ENCODE measurements at regions not wholly inside any gene's neighbourhood (a gene's known extent, or its start where the extent isn't known, plus 50 kb on each side); places are given as distances from the start of the nearest gene placed in this dataset.

GRCh38 chr12:78683031-78683430 is 181.5 kb upstream of the SYT1 start:
- Mint-ChIP-seq H3K9me3 (peaks cover 0 to 12% (median 7%) of the 10 kb centered on the region in 5 donors), H3K27ac (no peak overlapping the region), H3K4me3 (no peak overlapping the region), H3K27me3 (no peaks in the 10 kb centered on the region), H3K36me3 (peaks cover 0 to 1% (median 0%) of the 10 kb centered on the region in 3 donors), H3K4me1 (no peaks in the 10 kb centered on the region)
- Histone ChIP-seq H3K27ac (ENCODE audit: low read depth, low read length) (no peak overlapping the region), H3K9me3 (ENCODE audit: low read length) (no peaks in the 10 kb centered on the region), H3K27me3 (ENCODE audit: insufficient read depth, low read length, poor library complexity, severe bottlenecking) (no peaks in the 10 kb centered on the region), H3K4me1 (ENCODE audit: insufficient read depth, low read length) (no peaks in the 10 kb centered on the region), H3K36me3 (ENCODE audit: insufficient read depth, low read length) (no peaks in the 10 kb centered on the region), H3K4me3 (ENCODE audit: low read length) (no peak overlapping the region)
- POLR2A ChIA-PET: no interaction called here
- CTCF ChIA-PET: no interaction called here
- DNase-seq: no peak

GRCh38 chr12:78683626-78684025 is 180.9 kb upstream of the SYT1 start:
- Mint-ChIP-seq H3K4me1 (no peaks in the 10 kb centered on the region), H3K27ac (no peak overlapping the region), H3K36me3 (peaks cover 0 to 3% (median 0%) of the 10 kb centered on the region in 3 donors), H3K9me3 (peaks cover 0 to 13% (median 7%) of the 10 kb centered on the region in 5 donors), H3K27me3 (no peaks in the 10 kb centered on the region), H3K4me3 (no peak overlapping the region)
- no peak overlapping the region for H3K27ac ChIP-seq (ENCODE audit: low read depth, low read length)
- H3K36me3 ChIP-seq (ENCODE audit: insufficient read depth, low read length): no peaks in the 10 kb centered on the region
- POLR2A ChIA-PET: no interaction called here
- H3K4me3 ChIP-seq (ENCODE audit: low read length): no peak overlapping the region
- no peak for DNase-seq
- CTCF ChIA-PET: no interaction called here
- H3K9me3 ChIP-seq (ENCODE audit: low read length): no peaks in the 10 kb centered on the region
- H3K4me1 ChIP-seq (ENCODE audit: insufficient read depth, low read length): no peaks in the 10 kb centered on the region
- H3K27me3 ChIP-seq (ENCODE audit: insufficient read depth, low read length, poor library complexity, severe bottlenecking): no peaks in the 10 kb centered on the region

DNA sequence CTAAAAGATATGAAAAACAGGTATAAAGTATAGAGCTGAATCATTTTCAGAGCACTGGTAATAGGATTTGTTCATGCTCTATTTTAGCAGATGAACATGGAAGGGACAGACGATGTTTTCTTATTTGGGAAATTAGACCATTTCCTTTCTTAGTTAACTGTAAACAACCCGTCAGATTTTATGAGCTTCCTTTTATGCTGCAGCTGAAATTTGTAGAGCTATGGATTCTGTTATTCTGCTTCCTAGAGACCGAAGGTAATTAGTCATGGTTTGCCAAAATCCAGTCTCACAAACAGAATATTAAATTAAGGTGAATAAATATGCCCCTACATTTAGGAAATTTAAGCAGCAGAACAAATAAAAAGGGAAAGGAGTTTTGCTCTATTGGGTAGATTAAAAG is 180.2 kb upstream of the SYT1 start:
- Mint-ChIP-seq H3K27me3 (no peaks in the 10 kb centered on the region), H3K27ac (no peak overlapping the region), H3K4me3 (no peak overlapping the region), H3K4me1 (no peaks in the 10 kb centered on the region), H3K36me3 (peaks cover 0 to 3% (median 0%) of the 10 kb centered on the region in 3 donors), H3K9me3 (peaks cover 0 to 14% (median 10%) of the 10 kb centered on the region in 5 donors)
- Histone ChIP-seq H3K27me3 (ENCODE audit: insufficient read depth, low read length, poor library complexity, severe bottlenecking) (no peaks in the 10 kb centered on the region), H3K9me3 (ENCODE audit: low read length) (no peaks in the 10 kb centered on the region), H3K4me3 (ENCODE audit: low read length) (no peak overlapping the region), H3K27ac (ENCODE audit: low read depth, low read length) (no peak overlapping the region), H3K4me1 (ENCODE audit: insufficient read depth, low read length) (no peaks in the 10 kb centered on the region), H3K36me3 (ENCODE audit: insufficient read depth, low read length) (no peaks in the 10 kb centered on the region)
- DNase-seq: no peak
- CTCF ChIA-PET: no interaction called here
- POLR2A ChIA-PET: no interaction called here

DNA sequence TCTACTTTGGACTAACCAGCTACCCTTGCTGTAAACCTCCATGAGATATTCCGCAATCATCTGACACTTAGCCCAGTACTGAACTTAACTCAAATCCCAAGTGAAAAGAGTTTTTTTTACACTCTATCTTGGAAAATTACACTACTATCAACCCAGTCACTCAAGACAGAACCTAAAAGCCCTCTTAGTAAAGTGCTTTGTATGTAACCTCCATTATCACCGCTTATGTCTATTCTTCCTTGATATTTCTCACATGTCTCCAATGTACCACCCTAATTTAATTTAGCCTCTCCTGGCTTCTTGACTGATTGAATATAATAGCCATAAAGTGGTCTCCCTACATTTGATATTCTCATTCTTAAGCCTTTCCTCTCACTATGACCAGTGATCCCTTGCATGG is 168.8 kb upstream of the SYT1 start:
- Histone ChIP-seq H3K4me3 (ENCODE audit: low read length) (no peak overlapping the region), H3K36me3 (ENCODE audit: insufficient read depth, low read length) (no peaks in the 10 kb centered on the region), H3K9me3 (ENCODE audit: low read length) (no peaks in the 10 kb centered on the region), H3K4me1 (ENCODE audit: insufficient read depth, low read length) (no peaks in the 10 kb centered on the region), H3K27ac (ENCODE audit: low read depth, low read length) (no peak overlapping the region), H3K27me3 (ENCODE audit: insufficient read depth, low read length, poor library complexity, severe bottlenecking) (no peaks in the 10 kb centered on the region)
- Mint-ChIP-seq H3K36me3 (no peaks in the 10 kb centered on the region), H3K4me3 (no peak overlapping the region), H3K27me3 (no peaks in the 10 kb centered on the region), H3K4me1 (no peaks in the 10 kb centered on the region), H3K9me3 (peaks cover 1 to 14% (median 4%) of the 10 kb centered on the region in 5 donors), H3K27ac (no peak overlapping the region)
- POLR2A ChIA-PET: no interaction called here
- CTCF ChIA-PET: no interaction called here
- DNase-seq: no peak

DNA sequence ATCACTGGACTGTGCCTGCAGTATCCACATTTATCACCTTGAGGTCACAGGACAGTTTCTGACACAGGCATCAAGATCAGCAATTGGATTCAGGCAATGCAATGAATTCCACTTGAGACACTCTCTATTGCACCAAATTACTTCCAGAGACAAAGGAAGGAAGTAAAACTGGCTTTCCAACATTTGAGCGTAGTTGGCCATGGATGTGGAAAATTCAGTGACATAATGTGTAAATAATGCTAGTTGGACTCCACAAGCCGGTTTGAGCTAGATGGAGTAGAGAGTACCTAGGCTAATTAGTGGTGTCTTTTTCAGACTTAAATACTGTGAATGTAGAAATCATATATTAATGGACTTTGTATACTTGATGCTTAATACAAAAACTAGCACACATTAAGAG is 168.3 kb upstream of the SYT1 start:
- CTCF ChIA-PET: no interaction called here
- no peak overlapping the region for H3K27ac ChIP-seq (ENCODE audit: low read depth, low read length)
- no peak for DNase-seq
- no peak overlapping the region for H3K4me3 Mint-ChIP-seq
- no peaks in the 10 kb centered on the region for H3K36me3 ChIP-seq (ENCODE audit: insufficient read depth, low read length)
- POLR2A ChIA-PET: no interaction called here
- no peaks in the 10 kb centered on the region for H3K4me1 ChIP-seq (ENCODE audit: insufficient read depth, low read length)
- no peak overlapping the region for H3K4me3 ChIP-seq (ENCODE audit: low read length)
- H3K27ac Mint-ChIP-seq: no peak overlapping the region
- no peaks in the 10 kb centered on the region for H3K36me3 Mint-ChIP-seq
- no peaks in the 10 kb centered on the region for H3K27me3 ChIP-seq (ENCODE audit: insufficient read depth, low read length, poor library complexity, severe bottlenecking)
- H3K27me3 Mint-ChIP-seq: no peaks in the 10 kb centered on the region
- H3K9me3 Mint-ChIP-seq: peaks cover 1 to 14% (median 4%) of the 10 kb centered on the region in 5 donors
- no peaks in the 10 kb centered on the region for H3K9me3 ChIP-seq (ENCODE audit: low read length)
- H3K4me1 Mint-ChIP-seq: no peaks in the 10 kb centered on the region

DNA sequence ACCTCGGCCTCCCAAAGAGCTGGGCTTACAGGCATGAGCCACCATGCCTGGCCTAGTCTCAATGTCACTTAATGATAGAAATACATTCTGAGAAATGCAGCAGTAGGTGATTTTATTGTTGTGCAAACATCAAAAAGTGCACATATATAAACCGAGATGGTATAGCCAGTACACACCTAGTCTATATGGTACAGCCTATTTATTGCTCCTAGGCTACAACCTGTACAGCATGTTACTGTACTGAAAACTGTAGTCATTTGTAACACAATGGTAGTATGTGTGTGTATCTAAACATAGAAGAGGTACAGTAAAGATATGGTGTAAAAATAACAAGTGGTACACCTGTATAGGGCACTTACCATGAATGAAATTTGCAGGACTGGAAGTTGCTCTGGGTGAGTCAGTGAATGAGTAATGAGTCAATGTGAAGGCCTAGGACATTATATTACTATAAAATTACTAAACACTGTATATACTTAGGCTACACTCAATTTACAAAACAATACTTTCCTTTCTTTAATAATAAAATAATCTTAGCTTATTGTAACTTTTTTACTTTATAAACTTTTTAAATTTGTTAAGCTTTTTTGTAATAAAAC is 166.7 kb upstream of the SYT1 start:
- Histone ChIP-seq H3K4me3 (ENCODE audit: low read length) (no peak overlapping the region), H3K9me3 (ENCODE audit: low read length) (no peaks in the 10 kb centered on the region), H3K27ac (ENCODE audit: low read depth, low read length) (no peak overlapping the region), H3K27me3 (ENCODE audit: insufficient read depth, low read length, poor library complexity, severe bottlenecking) (no peaks in the 10 kb centered on the region), H3K4me1 (ENCODE audit: insufficient read depth, low read length) (no peaks in the 10 kb centered on the region), H3K36me3 (ENCODE audit: insufficient read depth, low read length) (no peaks in the 10 kb centered on the region)
- Mint-ChIP-seq H3K27ac (no peak overlapping the region), H3K36me3 (no peaks in the 10 kb centered on the region), H3K9me3 (peaks cover 2 to 17% (median 4%) of the 10 kb centered on the region in 5 donors), H3K27me3 (no peaks in the 10 kb centered on the region), H3K4me3 (no peak overlapping the region), H3K4me1 (no peaks in the 10 kb centered on the region)
- DNase-seq: no peak
- CTCF ChIA-PET: no interaction called here
- POLR2A ChIA-PET: no interaction called here

- H3K4me1 Mint-ChIP-seq: no peaks in the 10 kb centered on the region
- Histone ChIP-seq H3K4me1 (ENCODE audit: insufficient read depth, low read length) (no peaks in the 10 kb centered on the region), H3K9me3 (ENCODE audit: low read length) (no peaks in the 10 kb centered on the region), H3K4me3 (ENCODE audit: low read length) (no peak overlapping the region), H3K27me3 (ENCODE audit: insufficient read depth, low read length, poor library complexity, severe bottlenecking) (no peaks in the 10 kb centered on the region), H3K27ac (ENCODE audit: low read depth, low read length) (no peak overlapping the region), H3K36me3 (ENCODE audit: insufficient read depth, low read length) (no peaks in the 10 kb centered on the region)
- peaks cover 2 to 17% (median 4%) of the 10 kb centered on the region in 5 donors for H3K9me3 Mint-ChIP-seq
- ChIA-PET CTCF (no interaction called here), POLR2A (no interaction called here)
- no peak for DNase-seq
- no peak overlapping the region for H3K4me3 Mint-ChIP-seq
- H3K27me3 Mint-ChIP-seq: no peaks in the 10 kb centered on the region
- no peak overlapping the region for H3K27ac Mint-ChIP-seq
- no peaks in the 10 kb centered on the region for H3K36me3 Mint-ChIP-seq
These were observed 165.8 kb upstream of the SYT1 start for GRCh38 chr12:78698747-78699146.

GRCh38 chr12:78700565-78700964 is 164.0 kb upstream of the SYT1 start:
- no peaks in the 10 kb centered on the region for H3K9me3 ChIP-seq (ENCODE audit: low read length)
- CTCF ChIA-PET: no interaction called here

More at GRCh38 chr12:78700565-78700964, 164.0 kb upstream of the SYT1 start:
- H3K27ac ChIP-seq (ENCODE audit: low read depth, low read length): no peak overlapping the region
- DNase-seq: no peak
- Mint-ChIP-seq H3K27ac (no peak overlapping the region), H3K27me3 (no peaks in the 10 kb centered on the region), H3K9me3 (peaks cover 2 to 10% (median 4%) of the 10 kb centered on the region in 5 donors), H3K4me1 (no peaks in the 10 kb centered on the region), H3K4me3 (no peak overlapping the region), H3K36me3 (no peaks in the 10 kb centered on the region)
- no peaks in the 10 kb centered on the region for H3K27me3 ChIP-seq (ENCODE audit: insufficient read depth, low read length, poor library complexity, severe bottlenecking)
- POLR2A ChIA-PET: no interaction called here
- H3K4me3 ChIP-seq (ENCODE audit: low read length): no peak overlapping the region
- no peaks in the 10 kb centered on the region for H3K36me3 ChIP-seq (ENCODE audit: insufficient read depth, low read length)
- H3K4me1 ChIP-seq (ENCODE audit: insufficient read depth, low read length): no peaks in the 10 kb centered on the region

All from CD8-positive, alpha-beta memory T cell (primary cell).